GM23338 (cell line): ENCODE measurements at regions not wholly inside any gene's neighbourhood (a gene's known extent, or its start where the extent isn't known, plus 50 kb on each side); places are given as distances from the start of the nearest gene placed in this dataset.

Experiments
- ATAC-seq: fragments of 200-7000 bp; cut with Tn5 transposase; 3 replicates; pipeline ENCODE4 v1.9.1; 2020
- DNase-seq: peaks from one replicate; pipeline ENCODE4 v3.0.0-alpha.2; 2015; ENCODE audit warnings: low spot score
- H2AFZ ChIP-seq: fragments of 200-600 bp; sonication (generic); 2 replicates; pipeline ENCODE4 v1.8.0; 2016; ENCODE audit warnings: antibody characterized with exemption, mild to moderate bottlenecking, moderate library complexity
- H3F3A ChIP-seq: fragments of 200-600 bp; sonication (generic); replicated peaks from 2 replicates; pipeline ENCODE4 v1.8.0; 2017; ENCODE audit warnings: antibody characterized with exemption, mixed run types, low read depth
- H3K27ac ChIP-seq: fragments of 200-600 bp; sonication (generic); 2 replicates; pipeline ENCODE4 v1.6.1; 2016; ENCODE audit warnings: low read depth
- H3K27me3 ChIP-seq: fragments of 200-600 bp; sonication (generic); 2 replicates; pipeline ENCODE4 v1.8.0; 2016; ENCODE audit warnings: mild to moderate bottlenecking, mixed run types, moderate library complexity; ENCODE audit not compliant: insufficient read depth
- H3K36me3 ChIP-seq: fragments of 200-600 bp; sonication (generic); 2 replicates; pipeline ENCODE4 v1.8.0; 2016; ENCODE audit warnings: mild to moderate bottlenecking; ENCODE audit not compliant: insufficient read depth
- H3K4me1 ChIP-seq: fragments of 200-600 bp; sonication (generic); 2 replicates; pipeline ENCODE4 v1.8.0; 2016; ENCODE audit warnings: mild to moderate bottlenecking, moderate library complexity; ENCODE audit not compliant: insufficient read depth
- H3K4me2 ChIP-seq: fragments of 200-600 bp; sonication (generic); 2 replicates; pipeline ENCODE4 v1.7.1; 2017; ENCODE audit warnings: mixed run types
- H3K4me3 ChIP-seq: fragments of 200-600 bp; sonication (generic); 2 replicates; pipeline ENCODE4 v1.6.1; 2016; ENCODE audit warnings: mixed run types
- H3K79me2 ChIP-seq: fragments of 200-600 bp; sonication (generic); replicated peaks from 2 replicates; pipeline ENCODE4 v1.8.0; 2017; ENCODE audit warnings: mild to moderate bottlenecking; ENCODE audit not compliant: insufficient read depth
- H3K9me2 ChIP-seq: fragments of 200-600 bp; sonication (generic); 2 replicates; pipeline ENCODE4 v1.8.0; 2017; ENCODE audit not compliant: insufficient read depth
- H4K20me1 ChIP-seq: fragments of 200-600 bp; sonication (generic); replicated peaks from 2 replicates; pipeline ENCODE4 v1.8.0; 2017; ENCODE audit warnings: mild to moderate bottlenecking; ENCODE audit not compliant: insufficient read depth
- H3K27ac Mint-ChIP-seq: 2 replicates; pipeline ENCODE4 v1.8.0; 2020; ENCODE audit warnings: inconsistent platforms, mild to moderate bottlenecking, moderate library complexity, mixed read lengths
- H3K27me3 Mint-ChIP-seq: 3 replicates; pipeline ENCODE4 v1.8.0; 2022; ENCODE audit warnings: low read depth, mild to moderate bottlenecking, moderate library complexity, mixed read lengths, inconsistent platforms; ENCODE audit not compliant: insufficient read depth, poor library complexity
- H3K36me3 Mint-ChIP-seq: 3 replicates; pipeline ENCODE4 v1.8.0; 2021; ENCODE audit warnings: low read depth, mild to moderate bottlenecking, inconsistent platforms, moderate library complexity, mixed read lengths
- H3K4me1 Mint-ChIP-seq: 3 replicates; pipeline ENCODE4 v1.8.0; 2020; ENCODE audit warnings: mild to moderate bottlenecking, inconsistent platforms, mixed read lengths
- H3K4me3 Mint-ChIP-seq: 3 replicates; pipeline ENCODE4 v1.8.0; 2021; ENCODE audit warnings: moderate library complexity, mild to moderate bottlenecking, inconsistent platforms, mixed read lengths
- H3K9me3 Mint-ChIP-seq: 3 replicates; pipeline ENCODE4 v1.8.0; 2020; ENCODE audit warnings: moderate library complexity, mild to moderate bottlenecking, inconsistent platforms, mixed read lengths
- CREB1 ChIP-seq: fragments of 250-450 bp; sonication (Bioruptor Pico); IDR thresholded peaks from 2 replicates; pipeline ENCODE4 v1.5.0; 2020; ENCODE audit warnings: low read depth, mild to moderate bottlenecking, moderate library complexity
- CTCF ChIP-seq, 2 experiments: fragments of 200-600 bp in 1 of 2; sonication (generic) in 1 of 2; conservative IDR thresholded peaks; 2 replicates each; pipeline versions ENCODE4 v1.5.1 to v1.6.1; 2016 to 2017; ENCODE audit warnings: antibody characterized with exemption in 2 of 2, low read depth in 2 of 2, mild to moderate bottlenecking in 2 of 2, moderate library complexity in 1 of 2
- ETS1 ChIP-seq: IDR thresholded peaks from 2 replicates; pipeline ENCODE4 v1.6.1; 2016; ENCODE audit warnings: antibody characterized with exemption
- EZH2 ChIP-seq: fragments of 200-600 bp; sonication (generic); IDR thresholded peaks from one replicate; pipeline ENCODE4 v1.8.0; 2017; ENCODE audit warnings: antibody characterized with exemption, mild to moderate bottlenecking, low read depth; ENCODE audit not compliant: unreplicated experiment
- EZH2phosphoT487 ChIP-seq: fragments of 200-600 bp; sonication (generic); IDR thresholded peaks from one replicate; pipeline ENCODE4 v1.8.1; 2018; ENCODE audit warnings: antibody characterized with exemption; ENCODE audit not compliant: unreplicated experiment
- NANOG ChIP-seq: IDR thresholded peaks from 2 replicates; pipeline ENCODE4 v1.6.1; 2016; ENCODE audit warnings: antibody characterized with exemption, borderline replicate concordance
- POLR2AphosphoS5 ChIP-seq: IDR thresholded peaks from 2 replicates; pipeline ENCODE4 v1.6.1; 2016; ENCODE audit warnings: antibody characterized with exemption, low read depth
- REST ChIP-seq: IDR thresholded peaks from one replicate; pipeline ENCODE4 v1.6.1; 2018; ENCODE audit warnings: antibody characterized with exemption; ENCODE audit not compliant: unreplicated experiment
- STAT1 ChIP-seq: IDR thresholded peaks from one replicate; pipeline ENCODE4 v1.6.1; 2016; ENCODE audit warnings: antibody characterized with exemption; ENCODE audit not compliant: unreplicated experiment
- ZNF114 ChIP-seq: fragments of 250-450 bp; sonication (Bioruptor Pico); IDR thresholded peaks from 2 replicates; pipeline ENCODE4 v1.5.0; 2020; ENCODE audit warnings: mild to moderate bottlenecking, moderate library complexity
- ZNF331 ChIP-seq: fragments of 250-450 bp; sonication (Bioruptor Pico); IDR thresholded peaks from 2 replicates; pipeline ENCODE4 v1.5.0; 2020; ENCODE audit warnings: low read depth, mild to moderate bottlenecking, moderate library complexity
- TF ChIP-seq, protein P1 (sequence below): fragments of 250-450 bp; sonication (Bioruptor Pico); IDR thresholded peaks from 2 replicates; pipeline ENCODE4 v1.5.0; 2020; ENCODE audit warnings: mild to moderate bottlenecking, moderate library complexity

GRCh38 chr5:147018812-147019211 is 140.3 kb upstream of the PPP2R2B start:
- Mint-ChIP-seq H3K9me3 (no peaks in the 10 kb centered on the region; the same call in 2 of the 3 replicates), H3K4me1 (no peaks in the 10 kb centered on the region), H3K27ac (no peak overlapping the region), H3K4me3 (no peak overlapping the region), H3K36me3 (no peaks in the 10 kb centered on the region), H3K27me3 (no peaks in the 10 kb centered on the region)
- H3K27ac ChIP-seq = no peak overlapping the region
- H3K79me2 ChIP-seq = no peaks in the 10 kb centered on the region
- TF ChIP-seq ZNF331 (CRISPR knock-in tag) (no peak), CREB1 (CRISPR knock-in tag) (no peak), EZH2 (no peak), REST (no peak), NANOG (no peak), STAT1 (no peak), CTCF (conservative IDR thresholded peaks at IDR 0.05; ENCODE audit: low read depth in 2 of 2) (no peak), POLR2AphosphoS5 (no peak), EZH2phosphoT487 (no peak), ETS1 (no peak), ZNF114 (CRISPR knock-in tag) (no peak)
- TF ChIP-seq, protein P1, sequence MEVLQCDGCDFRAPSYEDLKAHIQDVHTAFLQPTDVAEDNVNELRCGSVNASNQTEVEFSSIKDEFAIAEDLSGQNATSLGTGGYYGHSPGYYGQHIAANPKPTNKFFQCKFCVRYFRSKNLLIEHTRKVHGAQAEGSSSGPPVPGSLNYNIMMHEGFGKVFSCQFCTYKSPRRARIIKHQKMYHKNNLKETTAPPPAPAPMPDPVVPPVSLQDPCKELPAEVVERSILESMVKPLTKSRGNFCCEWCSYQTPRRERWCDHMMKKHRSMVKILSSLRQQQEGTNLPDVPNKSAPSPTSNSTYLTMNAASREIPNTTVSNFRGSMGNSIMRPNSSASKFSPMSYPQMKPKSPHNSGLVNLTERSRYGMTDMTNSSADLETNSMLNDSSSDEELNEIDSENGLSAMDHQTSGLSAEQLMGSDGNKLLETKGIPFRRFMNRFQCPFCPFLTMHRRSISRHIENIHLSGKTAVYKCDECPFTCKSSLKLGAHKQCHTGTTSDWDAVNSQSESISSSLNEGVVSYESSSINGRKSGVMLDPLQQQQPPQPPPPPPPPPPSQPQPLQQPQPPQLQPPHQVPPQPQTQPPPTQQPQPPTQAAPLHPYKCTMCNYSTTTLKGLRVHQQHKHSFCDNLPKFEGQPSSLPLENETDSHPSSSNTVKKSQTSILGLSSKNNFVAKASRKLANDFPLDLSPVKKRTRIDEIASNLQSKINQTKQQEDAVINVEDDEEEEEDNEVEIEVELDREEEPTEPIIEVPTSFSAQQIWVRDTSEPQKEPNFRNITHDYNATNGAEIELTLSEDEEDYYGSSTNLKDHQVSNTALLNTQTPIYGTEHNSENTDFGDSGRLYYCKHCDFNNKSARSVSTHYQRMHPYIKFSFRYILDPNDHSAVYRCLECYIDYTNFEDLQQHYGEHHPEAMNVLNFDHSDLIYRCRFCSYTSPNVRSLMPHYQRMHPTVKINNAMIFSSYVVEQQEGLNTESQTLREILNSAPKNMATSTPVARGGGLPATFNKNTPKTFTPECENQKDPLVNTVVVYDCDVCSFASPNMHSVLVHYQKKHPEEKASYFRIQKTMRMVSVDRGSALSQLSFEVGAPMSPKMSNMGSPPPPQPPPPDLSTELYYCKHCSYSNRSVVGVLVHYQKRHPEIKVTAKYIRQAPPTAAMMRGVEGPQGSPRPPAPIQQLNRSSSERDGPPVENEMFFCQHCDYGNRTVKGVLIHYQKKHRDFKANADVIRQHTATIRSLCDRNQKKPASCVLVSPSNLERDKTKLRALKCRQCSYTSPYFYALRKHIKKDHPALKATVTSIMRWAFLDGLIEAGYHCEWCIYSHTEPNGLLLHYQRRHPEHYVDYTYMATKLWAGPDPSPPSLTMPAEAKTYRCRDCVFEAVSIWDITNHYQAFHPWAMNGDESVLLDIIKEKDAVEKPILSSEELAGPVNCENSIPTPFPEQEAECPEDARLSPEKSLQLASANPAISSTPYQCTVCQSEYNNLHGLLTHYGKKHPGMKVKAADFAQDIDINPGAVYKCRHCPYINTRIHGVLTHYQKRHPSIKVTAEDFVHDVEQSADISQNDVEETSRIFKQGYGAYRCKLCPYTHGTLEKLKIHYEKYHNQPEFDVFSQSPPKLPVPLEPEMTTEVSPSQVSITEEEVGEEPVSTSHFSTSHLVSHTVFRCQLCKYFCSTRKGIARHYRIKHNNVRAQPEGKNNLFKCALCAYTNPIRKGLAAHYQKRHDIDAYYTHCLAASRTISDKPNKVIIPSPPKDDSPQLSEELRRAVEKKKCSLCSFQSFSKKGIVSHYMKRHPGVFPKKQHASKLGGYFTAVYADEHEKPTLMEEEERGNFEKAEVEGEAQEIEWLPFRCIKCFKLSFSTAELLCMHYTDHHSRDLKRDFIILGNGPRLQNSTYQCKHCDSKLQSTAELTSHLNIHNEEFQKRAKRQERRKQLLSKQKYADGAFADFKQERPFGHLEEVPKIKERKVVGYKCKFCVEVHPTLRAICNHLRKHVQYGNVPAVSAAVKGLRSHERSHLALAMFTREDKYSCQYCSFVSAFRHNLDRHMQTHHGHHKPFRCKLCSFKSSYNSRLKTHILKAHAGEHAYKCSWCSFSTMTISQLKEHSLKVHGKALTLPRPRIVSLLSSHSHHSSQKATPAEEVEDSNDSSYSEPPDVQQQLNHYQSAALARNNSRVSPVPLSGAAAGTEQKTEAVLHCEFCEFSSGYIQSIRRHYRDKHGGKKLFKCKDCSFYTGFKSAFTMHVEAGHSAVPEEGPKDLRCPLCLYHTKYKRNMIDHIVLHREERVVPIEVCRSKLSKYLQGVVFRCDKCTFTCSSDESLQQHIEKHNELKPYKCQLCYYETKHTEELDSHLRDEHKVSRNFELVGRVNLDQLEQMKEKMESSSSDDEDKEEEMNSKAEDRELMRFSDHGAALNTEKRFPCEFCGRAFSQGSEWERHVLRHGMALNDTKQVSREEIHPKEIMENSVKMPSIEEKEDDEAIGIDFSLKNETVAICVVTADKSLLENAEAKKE (CRISPR knock-in tag) = no peak
- DNase-seq (no peak), ATAC-seq (no peak)
- H4K20me1 ChIP-seq = no peaks in the 10 kb centered on the region
- H3K4me1 ChIP-seq = no peaks in the 10 kb centered on the region
- H2AFZ ChIP-seq = no peak overlapping the region
- no peaks in the 10 kb centered on the region for H3F3A ChIP-seq
- H3K4me3 ChIP-seq = no peak overlapping the region
- H3K27me3 ChIP-seq = no peaks in the 10 kb centered on the region
- H3K4me2 ChIP-seq = no peak overlapping the region
- H3K36me3 ChIP-seq = no peaks in the 10 kb centered on the region
- H3K9me2 ChIP-seq = no peaks in the 10 kb centered on the region
